GM19025 (cell line): ENCODE measurements at regions not wholly inside any gene's neighbourhood (a gene's known extent, or its start where the extent isn't known, plus 50 kb on each side); places are given as distances from the start of the nearest gene placed in this dataset.

ENCODE experiments used
- ATAC-seq: cut with Tn5 transposase; IDR thresholded peaks from one replicate; pipeline ENCODE4 v1.9.1; 2021; ENCODE audit warnings: mild to moderate bottlenecking, low read depth, moderate library complexity; ENCODE audit not compliant: unreplicated experiment

DNA sequence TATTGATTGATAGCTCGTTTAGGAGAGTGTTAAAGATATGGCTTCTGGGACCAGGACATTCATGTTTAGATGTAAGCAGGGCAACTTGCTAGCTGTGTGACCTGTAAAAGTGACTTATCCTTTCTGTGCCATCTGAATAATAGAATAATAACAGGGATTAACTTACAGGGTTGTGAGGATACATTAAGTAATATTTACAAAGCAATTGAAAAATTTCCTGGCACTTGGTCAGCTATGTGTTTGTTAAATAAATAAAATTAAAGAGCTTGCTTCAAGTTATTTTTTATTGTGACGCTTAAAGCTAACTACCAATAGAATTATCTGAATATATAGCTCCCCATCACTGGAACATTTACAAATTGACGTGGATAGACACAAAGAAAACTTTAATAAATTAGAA is 287.9 kb upstream of the CDIN1 start:
- ATAC-seq: no peak

- no peak for ATAC-seq
These were observed 285.1 kb upstream of the CDIN1 start for GRCh38 chr15:36294359-36294758.

GRCh38 chr15:36301947-36302346 is 277.5 kb upstream of the CDIN1 start:
- no peak for ATAC-seq

DNA sequence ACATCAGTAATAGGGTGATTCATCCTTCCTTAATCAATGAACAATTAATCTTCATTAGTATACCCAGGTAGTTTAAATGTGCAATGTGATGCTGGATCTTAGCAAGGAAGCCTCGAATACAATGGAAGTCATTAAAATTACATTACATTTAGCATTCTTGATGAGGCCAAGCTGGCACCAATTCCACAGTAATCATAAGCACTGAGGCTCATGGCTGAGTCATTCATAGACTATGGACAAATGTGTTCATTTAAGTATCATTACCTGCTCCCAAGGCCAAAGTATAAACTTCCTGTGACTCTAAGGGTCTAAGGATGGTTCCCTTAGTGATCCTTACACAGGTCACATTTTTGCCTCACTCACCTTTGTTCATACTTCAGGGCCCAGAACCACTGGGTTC is 266.4 kb upstream of the CDIN1 start:
- ATAC-seq: no peak

DNA sequence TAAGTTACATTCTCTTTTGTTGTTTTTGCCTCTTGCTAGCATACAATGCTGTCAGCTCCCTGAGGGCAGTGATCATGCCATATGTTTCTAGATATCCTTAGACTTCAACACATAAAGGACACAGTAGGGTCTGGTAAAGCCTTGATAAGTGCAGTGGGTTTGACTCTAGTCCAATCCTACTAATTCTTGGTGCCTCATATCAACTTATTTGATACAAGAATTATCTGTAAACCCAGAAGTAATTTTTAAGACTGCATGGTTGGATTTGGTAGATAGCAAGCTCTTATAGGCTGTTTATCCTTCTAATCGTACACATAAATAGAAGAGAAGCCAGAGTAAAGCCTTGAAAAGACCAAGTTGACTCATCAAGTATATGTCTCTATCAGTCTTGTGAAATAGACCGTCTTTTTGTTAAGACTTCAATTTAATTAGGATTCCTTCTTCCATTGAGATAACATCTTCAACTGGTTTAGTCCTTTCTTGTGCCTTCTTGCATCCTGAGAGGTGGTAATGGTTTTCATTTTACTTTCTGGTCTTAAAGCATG is 265.6 kb upstream of the CDIN1 start:
- ATAC-seq: no peak

DNA sequence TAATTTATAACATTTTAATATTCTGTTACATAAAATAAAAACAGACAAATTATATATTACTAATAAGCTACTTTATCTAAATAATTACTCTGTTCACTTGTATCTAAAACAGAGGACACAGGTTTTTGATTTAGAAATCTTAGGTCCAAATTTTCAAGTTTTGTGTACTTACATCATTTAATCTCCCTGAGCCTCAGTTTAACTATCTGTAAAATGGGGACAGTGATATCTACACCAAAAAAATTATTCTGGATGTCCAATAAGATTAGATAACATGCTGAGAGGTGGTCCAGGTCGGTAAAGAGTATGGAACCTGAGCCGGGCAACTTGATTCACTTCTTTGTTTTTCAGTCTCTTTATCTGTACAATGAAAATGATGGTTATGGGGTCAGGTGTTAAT is 263.8 kb upstream of the CDIN1 start:
- no peak for ATAC-seq

DNA sequence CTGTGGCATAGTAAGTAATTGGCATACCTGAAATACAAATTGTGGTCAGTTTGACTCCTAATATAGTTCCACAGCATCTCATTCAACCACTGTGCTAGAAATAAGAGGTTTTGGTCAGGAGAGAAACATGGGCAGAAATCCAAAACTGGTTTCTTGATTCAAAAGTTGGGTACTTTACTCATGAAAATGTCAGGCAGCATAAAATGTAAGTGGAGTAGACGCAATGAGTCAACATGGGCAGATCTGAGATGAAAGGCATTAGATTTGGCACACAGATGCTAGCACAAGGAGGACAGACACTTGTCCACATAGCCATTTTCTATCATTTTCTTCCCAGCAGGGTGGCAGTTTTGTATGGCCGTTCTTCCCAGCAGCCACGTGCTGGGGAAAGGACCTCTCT is 255.8 kb upstream of the CDIN1 start:
- no peak for ATAC-seq

GRCh38 chr15:36325206-36325605 is 254.2 kb upstream of the CDIN1 start:
- ATAC-seq: no peak

- ATAC-seq: no peak
These were observed 249.8 kb upstream of the CDIN1 start for GRCh38 chr15:36329592-36329991.

DNA sequence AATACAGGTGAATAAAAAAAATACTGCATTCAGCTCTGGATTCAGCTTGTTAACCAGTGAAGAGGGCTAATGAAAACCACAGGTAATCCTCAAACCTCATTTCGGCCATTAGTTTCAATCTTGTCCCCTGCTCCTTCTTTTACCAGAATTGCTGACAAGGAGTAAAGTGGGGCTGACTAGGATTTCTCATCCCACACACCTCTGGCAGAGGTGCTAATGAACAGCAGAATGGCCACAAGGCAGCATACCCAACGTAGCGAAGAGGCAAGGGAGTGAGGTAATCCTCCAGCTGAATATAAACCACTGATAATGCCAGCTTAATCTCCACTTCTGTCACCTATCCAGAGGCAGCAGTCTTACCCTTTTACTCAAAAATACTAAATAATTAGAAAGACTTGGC is 248.8 kb upstream of the CDIN1 start:
- no peak for ATAC-seq

DNA sequence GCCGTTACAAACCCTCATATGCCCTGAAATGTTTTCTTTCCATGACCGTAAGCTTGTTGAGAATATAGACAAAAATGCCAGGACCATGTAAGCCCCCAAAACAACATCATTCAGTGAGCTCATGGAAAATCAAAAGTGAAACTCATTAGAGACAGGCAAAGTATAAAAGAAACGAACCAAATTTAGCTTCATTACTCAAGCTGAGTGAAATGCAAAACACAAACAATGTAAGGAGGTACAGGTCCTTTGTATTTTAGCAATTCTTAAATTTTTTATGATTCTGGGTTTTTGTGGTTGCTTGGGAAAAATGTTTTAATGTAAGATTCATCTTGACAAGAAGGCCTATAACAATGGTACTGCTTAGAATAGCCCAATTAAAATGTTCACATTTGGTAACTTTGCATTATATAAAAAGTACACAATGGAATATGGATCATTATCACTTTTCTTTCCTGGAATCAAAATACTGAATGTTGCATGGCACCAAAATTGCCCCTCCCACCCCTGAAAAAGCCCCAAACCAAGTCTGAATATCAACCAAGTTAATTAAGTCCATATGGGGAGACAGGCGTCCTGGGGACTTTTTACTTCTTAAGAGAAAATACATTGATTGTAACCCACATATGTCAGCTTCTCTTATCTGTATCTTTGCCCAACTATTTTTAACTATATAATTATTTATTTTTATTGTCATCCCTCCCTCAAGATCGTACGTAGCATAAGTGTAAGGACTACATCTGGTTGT is 247.7 kb upstream of the CDIN1 start:
- ATAC-seq: no peak

- ATAC-seq: no peak
These were observed 247.1 kb upstream of the CDIN1 start for GRCh38 chr15:36332301-36332700.

- ATAC-seq: no peak
These were observed 246.5 kb upstream of the CDIN1 start for GRCh38 chr15:36332896-36333295.

- ATAC-seq: no peak
These were observed 245.4 kb upstream of the CDIN1 start for GRCh38 chr15:36334059-36334458.

- ATAC-seq: no peak
These were observed 244.2 kb upstream of the CDIN1 start for GRCh38 chr15:36335224-36335623.

- no peak for ATAC-seq
These were observed 243.8 kb upstream of the CDIN1 start for GRCh38 chr15:36335659-36336058.

GRCh38 chr15:36344887-36345286 is 234.5 kb upstream of the CDIN1 start:
- no peak for ATAC-seq

DNA sequence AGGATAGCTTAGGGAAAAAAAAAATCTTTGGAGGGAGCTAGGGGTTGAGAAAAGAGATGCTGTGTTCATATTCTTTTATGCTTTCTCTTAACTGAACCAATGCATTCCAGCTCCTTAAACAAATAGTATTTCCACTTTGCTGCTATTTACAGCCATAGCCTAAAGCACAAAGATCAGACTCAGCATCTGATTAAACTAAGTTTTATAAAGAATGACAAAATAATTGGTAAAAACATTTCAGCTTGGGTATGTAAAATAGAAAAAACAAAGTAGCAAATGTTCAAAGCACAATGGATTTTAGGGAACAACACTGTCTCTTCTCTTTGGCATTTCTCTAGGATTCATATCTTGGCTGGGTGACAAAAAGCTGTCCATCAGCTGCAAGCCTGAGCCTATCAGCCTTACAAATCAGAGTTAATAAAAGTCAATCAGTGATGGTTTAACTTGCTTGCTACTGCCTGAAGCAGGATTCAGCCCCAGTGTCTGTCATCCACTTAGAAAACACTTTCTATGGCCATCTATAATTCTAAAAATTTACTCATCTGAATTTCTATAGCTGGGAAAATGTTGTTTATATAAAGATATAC is 232.1 kb upstream of the CDIN1 start:
- no peak for ATAC-seq

DNA sequence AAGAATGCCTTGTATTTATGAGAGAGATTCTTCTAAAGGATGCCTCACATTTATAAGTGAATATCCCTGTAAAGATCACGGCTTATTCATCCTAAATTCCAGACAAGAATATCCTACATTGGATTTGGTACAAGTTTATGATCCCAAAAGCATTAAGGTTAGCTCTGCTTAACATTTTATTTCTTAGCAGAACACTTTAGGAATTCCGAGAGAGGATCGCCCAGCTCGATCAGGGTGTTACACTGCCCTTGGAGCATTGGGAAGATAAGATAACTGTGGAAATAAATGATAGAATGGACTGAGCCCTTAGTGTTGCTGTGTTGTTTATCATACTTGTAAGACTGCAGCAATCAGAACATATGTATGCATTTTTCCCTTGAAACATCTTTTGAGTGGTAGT is 223.0 kb upstream of the CDIN1 start:
- no peak for ATAC-seq

DNA sequence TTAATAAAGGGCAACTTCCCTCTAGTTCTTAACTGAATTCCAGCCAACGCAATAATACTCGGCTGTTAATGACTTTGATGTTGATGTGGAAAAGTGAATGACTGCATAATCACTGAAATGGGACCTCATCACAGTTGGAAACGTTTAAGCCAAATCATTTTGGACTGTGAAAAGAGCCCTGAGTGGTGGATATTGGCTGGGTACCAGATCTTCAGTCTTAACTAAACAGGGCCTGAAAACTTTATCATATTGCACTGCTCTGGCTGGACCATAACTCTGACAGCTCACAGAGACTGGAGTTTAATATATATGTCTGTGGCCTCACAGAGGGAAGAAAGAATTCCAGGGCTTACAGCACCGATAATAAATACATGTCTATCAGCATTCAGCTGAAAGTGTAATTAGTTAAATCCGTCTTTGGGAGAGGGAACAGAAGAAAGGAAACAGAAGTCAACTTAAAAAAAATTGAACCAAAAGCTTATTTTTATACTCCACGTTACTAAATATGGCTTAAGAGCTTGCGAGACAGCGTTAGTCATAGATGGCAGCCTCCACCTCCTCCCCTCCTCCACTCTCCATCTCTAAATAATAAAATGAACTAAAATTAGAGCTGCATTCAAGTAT is 222.3 kb upstream of the CDIN1 start:
- no peak for ATAC-seq

DNA sequence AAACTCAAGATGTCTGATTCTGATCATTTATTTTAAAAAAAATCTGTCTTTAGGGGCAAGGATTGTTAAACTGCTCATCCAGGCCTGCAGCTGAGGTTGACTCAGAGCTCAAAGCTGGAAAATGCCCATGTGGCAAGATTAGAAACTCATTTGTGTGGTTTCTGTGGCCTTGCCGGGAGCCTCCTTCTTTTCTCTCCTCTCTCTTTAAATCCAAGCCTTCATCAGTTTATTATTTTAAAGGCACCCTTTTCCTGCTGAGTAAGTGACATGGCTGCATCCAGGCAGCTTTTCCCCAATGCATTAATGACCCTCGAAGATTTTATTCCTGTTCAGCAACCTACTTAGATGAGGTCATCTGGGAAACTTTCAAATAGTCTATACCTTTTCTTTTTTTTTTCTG is 221.3 kb upstream of the CDIN1 start:
- no peak for ATAC-seq

DNA sequence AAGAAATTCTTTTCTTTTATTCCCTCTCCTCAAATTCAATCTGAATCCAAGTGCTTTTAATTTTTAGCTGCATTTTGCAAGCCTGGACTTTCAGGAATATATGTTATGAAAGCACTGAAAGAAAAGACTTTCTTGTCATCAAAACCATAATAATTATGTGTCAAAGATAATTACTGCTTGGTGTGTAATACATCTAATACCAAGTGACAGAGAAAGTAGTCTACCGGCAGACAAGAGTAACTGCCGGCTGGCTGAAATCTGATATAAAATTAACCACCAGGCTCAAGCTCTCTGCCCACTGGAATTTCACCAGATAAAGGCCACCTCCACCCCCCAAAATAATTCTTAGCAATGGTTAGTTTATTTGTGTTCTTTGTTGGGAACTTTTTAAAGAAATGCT is 220.9 kb upstream of the CDIN1 start:
- no peak for ATAC-seq
